ENCODE measurements at regions not wholly inside any gene's neighbourhood (a gene's known extent, or its start where the extent isn't known, plus 50 kb on each side); places are given as distances from the start of the nearest gene placed in this dataset.

GRCh38 chr6:129911732-129912131, 50.6 kb upstream of the TMEM244 start:
- TF ChIP-seq MAX (IDR thresholded peaks at IDR 0.05): no peak
- no peak for TF ChIP-seq TAF1 (IDR thresholded peaks at IDR 0.05; ENCODE audit: low read depth)
- no peak for TF ChIP-seq FOXM1 (IDR thresholded peaks at IDR 0.05; ENCODE audit: borderline replicate concordance, low read depth)
- TF ChIP-seq TCF12 (IDR thresholded peaks at IDR 0.05; ENCODE audit: low read depth): no peak
- no peak for TF ChIP-seq YY1 (IDR thresholded peaks at IDR 0.05; ENCODE audit: low read depth)
- TF ChIP-seq REST (IDR thresholded peaks at IDR 0.05; ENCODE audit: low read depth): no peak
